ENCODE measurements at regions not wholly inside any gene's neighbourhood (a gene's known extent, or its start where the extent isn't known, plus 50 kb on each side); places are given as distances from the start of the nearest gene placed in this dataset.

GRCh38 chr4:103853146-103853545, 133.4 kb upstream of the TACR3 start:
- FAIRE-seq: no peak
- dilution Hi-C loops (cut with MboI; ENCODE audit: extremely low pct_ligation_motif_present, low sequenced_read_pairs): no loop called here

GRCh38 chr4:103845075-103845474, 125.3 kb upstream of the TACR3 start:
- Histone ChIP-seq H3K9me3 (ENCODE audit: control insufficient read depth, low read depth, low read length) (no peaks in the 10 kb centered on the region), H3K9ac (ENCODE audit: control insufficient read depth, extremely low read depth, insufficient read depth, low read length) (no peak overlapping the region), H3K4me2 (ENCODE audit: control insufficient read depth, extremely low read depth, insufficient read depth, low read depth, low read length) (no peak overlapping the region), H3K36me3 (ENCODE audit: control insufficient read depth in 2 of 2, extremely low read depth in 1 of 2, insufficient read depth in 2 of 2, low read length in 2 of 2) (no peaks in the 10 kb centered on the region), H3K9me1 (ENCODE audit: control insufficient read depth, extremely low read depth, insufficient read depth, low read length) (no peaks in the 10 kb centered on the region), H3K4me3 (ENCODE audit: control insufficient read depth in 2 of 3, extremely low read depth in 1 of 3, insufficient read depth in 2 of 3, low read depth in 1 of 3, low read length in 3 of 3) (no peak overlapping the region), H3K27me3 (ENCODE audit: control insufficient read depth, extremely low read depth, insufficient read depth, low read length) (no peaks in the 10 kb centered on the region), H3K27ac (ENCODE audit: control insufficient read depth, insufficient read depth, low read length) (no peak overlapping the region), H3K79me2 (ENCODE audit: control insufficient read depth, insufficient read depth, low read length) (no peaks in the 10 kb centered on the region), H2AFZ (ENCODE audit: control insufficient read depth, low read length) (no peak overlapping the region), H4K20me1 (ENCODE audit: control insufficient read depth, extremely low read depth, insufficient read depth, low read length) (no peaks in the 10 kb centered on the region), H3K4me1 (ENCODE audit: control insufficient read depth, extremely low read depth, insufficient read depth, low read length) (no peaks in the 10 kb centered on the region)
- dilution Hi-C loops (cut with MboI; ENCODE audit: extremely low pct_ligation_motif_present, low sequenced_read_pairs): no loop called here
- TF ChIP-seq EZH2 (IDR thresholded peaks at IDR 0.05; ENCODE audit: low read length) (no peak), CTCF (optimal IDR thresholded peaks at IDR 0.05 in 1 of 3, IDR thresholded peaks at IDR 0.05 in 1 of 3, conservative IDR thresholded peaks at IDR 0.05 in 1 of 3; ENCODE audit: extremely low read depth in 1 of 3, insufficient read depth in 2 of 3, low read length in 3 of 3) (no peak)
- FAIRE-seq: no peak
- DNase-seq (ENCODE audit: low read depth, low spot score): no peak

More at GRCh38 chr4:103853146-103853545, 133.4 kb upstream of the TACR3 start:
- no peaks in the 10 kb centered on the region for H3K9me1 ChIP-seq (ENCODE audit: control insufficient read depth, extremely low read depth, insufficient read depth, low read length)
- no peaks in the 10 kb centered on the region for H4K20me1 ChIP-seq (ENCODE audit: control insufficient read depth, extremely low read depth, insufficient read depth, low read length)
- H3K36me3 ChIP-seq (ENCODE audit: control insufficient read depth in 2 of 2, extremely low read depth in 1 of 2, insufficient read depth in 2 of 2, low read length in 2 of 2): no peaks in the 10 kb centered on the region
- no peaks in the 10 kb centered on the region for H3K27me3 ChIP-seq (ENCODE audit: control insufficient read depth, extremely low read depth, insufficient read depth, low read length)
- DNase-seq (ENCODE audit: low read depth, low spot score): no peak
- H3K27ac ChIP-seq (ENCODE audit: control insufficient read depth, insufficient read depth, low read length): no peak overlapping the region
- no peak overlapping the region for H2AFZ ChIP-seq (ENCODE audit: control insufficient read depth, low read length)
- H3K4me2 ChIP-seq (ENCODE audit: control insufficient read depth, extremely low read depth, insufficient read depth, low read depth, low read length): no peak overlapping the region
- TF ChIP-seq CTCF (optimal IDR thresholded peaks at IDR 0.05 in 1 of 3, IDR thresholded peaks at IDR 0.05 in 1 of 3, conservative IDR thresholded peaks at IDR 0.05 in 1 of 3; ENCODE audit: extremely low read depth in 1 of 3, insufficient read depth in 2 of 3, low read length in 3 of 3) (no peak), EZH2 (IDR thresholded peaks at IDR 0.05; ENCODE audit: low read length) (no peak)
- no peak overlapping the region for H3K9ac ChIP-seq (ENCODE audit: control insufficient read depth, extremely low read depth, insufficient read depth, low read length)
- no peaks in the 10 kb centered on the region for H3K9me3 ChIP-seq (ENCODE audit: control insufficient read depth, low read depth, low read length)
- no peak overlapping the region for H3K4me3 ChIP-seq (ENCODE audit: control insufficient read depth in 2 of 3, extremely low read depth in 1 of 3, insufficient read depth in 2 of 3, low read depth in 1 of 3, low read length in 3 of 3)
- no peaks in the 10 kb centered on the region for H3K79me2 ChIP-seq (ENCODE audit: control insufficient read depth, insufficient read depth, low read length)
- no peaks in the 10 kb centered on the region for H3K4me1 ChIP-seq (ENCODE audit: control insufficient read depth, extremely low read depth, insufficient read depth, low read length)
